GM23338 (cell line): ENCODE measurements at regions not wholly inside any gene's neighbourhood (a gene's known extent, or its start where the extent isn't known, plus 50 kb on each side); places are given as distances from the start of the nearest gene placed in this dataset.

ENCODE experiments used
- CREB1 ChIP-seq: fragments of 250-450 bp; sonication (Bioruptor Pico); IDR thresholded peaks from 2 replicates; pipeline ENCODE4 v1.5.0; 2020; ENCODE audit warnings: low read depth, mild to moderate bottlenecking, moderate library complexity
- CTCF ChIP-seq, 2 experiments: fragments of 200-600 bp in 1 of 2; sonication (generic) in 1 of 2; conservative IDR thresholded peaks; 2 replicates each; pipeline versions ENCODE4 v1.5.1 to v1.6.1; 2016 to 2017; ENCODE audit warnings: antibody characterized with exemption in 2 of 2, low read depth in 2 of 2, mild to moderate bottlenecking in 2 of 2, moderate library complexity in 1 of 2
- EZH2 ChIP-seq: fragments of 200-600 bp; sonication (generic); IDR thresholded peaks from one replicate; pipeline ENCODE4 v1.8.0; 2017; ENCODE audit warnings: antibody characterized with exemption, mild to moderate bottlenecking, low read depth; ENCODE audit not compliant: unreplicated experiment
- EZH2phosphoT487 ChIP-seq: fragments of 200-600 bp; sonication (generic); IDR thresholded peaks from one replicate; pipeline ENCODE4 v1.8.1; 2018; ENCODE audit warnings: antibody characterized with exemption; ENCODE audit not compliant: unreplicated experiment
- JUNB ChIP-seq: IDR thresholded peaks from one replicate; pipeline ENCODE4 v1.6.1; 2016; ENCODE audit warnings: antibody characterized with exemption; ENCODE audit not compliant: unreplicated experiment
- POLR2AphosphoS5 ChIP-seq: IDR thresholded peaks from 2 replicates; pipeline ENCODE4 v1.6.1; 2016; ENCODE audit warnings: antibody characterized with exemption, low read depth
- REST ChIP-seq: IDR thresholded peaks from one replicate; pipeline ENCODE4 v1.6.1; 2018; ENCODE audit warnings: antibody characterized with exemption; ENCODE audit not compliant: unreplicated experiment
- ZNF331 ChIP-seq: fragments of 250-450 bp; sonication (Bioruptor Pico); IDR thresholded peaks from 2 replicates; pipeline ENCODE4 v1.5.0; 2020; ENCODE audit warnings: low read depth, mild to moderate bottlenecking, moderate library complexity

GRCh38 chr12:69036999-69037398 is 104.0 kb upstream of the CPM start:
- TF ChIP-seq POLR2AphosphoS5: no peak
- no peak for TF ChIP-seq CTCF (conservative IDR thresholded peaks at IDR 0.05; ENCODE audit: low read depth in 2 of 2)
- no peak for TF ChIP-seq CREB1 (CRISPR knock-in tag)
- TF ChIP-seq REST: no peak
- no peak for TF ChIP-seq EZH2
- no peak for TF ChIP-seq JUNB
- TF ChIP-seq EZH2phosphoT487: no peak
- TF ChIP-seq ZNF331: no peak
